BJ (cell line): ENCODE measurements at regions not wholly inside any gene's neighbourhood (a gene's known extent, or its start where the extent isn't known, plus 50 kb on each side); places are given as distances from the start of the nearest gene placed in this dataset.

ENCODE experiments used
- CTCF ChIA-PET: fragments of 350-600 bp; formaldehyde crosslinking; extraction: SDS; loops from one replicate; lab custom pipeline; 2021; ENCODE audit warnings: antibody characterized with exemption, inconsistent platforms; lab: Yijun Ruan, JAX
- POLR2A ChIA-PET: fragments of 300-600 bp; sonication (Branson Sonifier 250); formaldehyde crosslinking; extraction: SDS; loops from one replicate; lab custom pipeline; 2021; ENCODE audit warnings: antibody characterized with exemption; lab: Charles Lee
- DNase-seq: peaks from one replicate; pipeline ENCODE4 v3.0.0-alpha.2; 2011; ENCODE audit warnings: low read depth
- H3K27me3 ChIP-seq: 2 replicates; pipeline ENCODE4 v1.6.0; 2011; ENCODE audit warnings: low read length; ENCODE audit not compliant: control insufficient read depth, insufficient read depth
- H3K36me3 ChIP-seq: 2 replicates; pipeline ENCODE4 v1.5.1; 2011; ENCODE audit warnings: low read length; ENCODE audit not compliant: control insufficient read depth, insufficient read depth
- H3K4me3 ChIP-seq: 2 replicates; pipeline ENCODE4 v1.5.1; 2011; ENCODE audit warnings: low read depth, mild to moderate bottlenecking, control low read depth, low read length
- TF ChIP-seq, protein P1 (sequence below): IDR thresholded peaks from 2 replicates; pipeline ENCODE4 v1.5.1; 2011; ENCODE audit warnings: low read depth, mild to moderate bottlenecking, control low read depth, inconsistent platforms, low read length, moderate library complexity; ENCODE audit not compliant: insufficient read depth

DNA sequence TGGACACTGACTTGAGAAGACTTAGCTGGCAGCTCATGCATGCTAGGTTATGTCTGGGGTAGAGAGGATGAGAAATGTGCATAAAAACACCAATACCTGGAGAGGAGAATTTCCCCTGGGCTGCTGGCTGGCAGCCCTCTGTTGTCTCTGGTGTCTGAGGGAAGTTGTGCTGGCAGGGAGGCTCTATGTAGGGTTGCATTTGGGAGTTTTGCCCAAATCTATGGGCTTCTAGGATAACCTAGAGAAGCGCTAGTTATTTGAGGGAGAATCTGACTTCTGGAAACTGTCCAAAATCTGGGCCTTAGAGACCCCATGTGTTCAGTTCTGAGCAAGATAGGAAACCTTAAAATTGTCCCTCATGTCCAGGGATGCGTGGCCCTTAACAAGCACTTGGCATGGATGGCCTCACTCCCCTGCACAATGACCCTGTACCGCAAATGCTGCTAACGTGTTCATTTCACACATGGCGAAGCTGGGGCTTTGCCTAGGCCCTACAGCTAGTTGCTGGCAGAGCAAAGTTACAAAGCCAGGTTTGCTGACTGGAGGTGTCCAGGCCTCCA is 70.3 kb upstream of the ATP2B2 start:
- Histone ChIP-seq H3K27me3 (no peaks in the 10 kb centered on the region), H3K36me3 (no peaks in the 10 kb centered on the region), H3K4me3 (no peak overlapping the region)
- CTCF ChIA-PET: no interaction called here
- no peak for DNase-seq
- TF ChIP-seq, protein P1, sequence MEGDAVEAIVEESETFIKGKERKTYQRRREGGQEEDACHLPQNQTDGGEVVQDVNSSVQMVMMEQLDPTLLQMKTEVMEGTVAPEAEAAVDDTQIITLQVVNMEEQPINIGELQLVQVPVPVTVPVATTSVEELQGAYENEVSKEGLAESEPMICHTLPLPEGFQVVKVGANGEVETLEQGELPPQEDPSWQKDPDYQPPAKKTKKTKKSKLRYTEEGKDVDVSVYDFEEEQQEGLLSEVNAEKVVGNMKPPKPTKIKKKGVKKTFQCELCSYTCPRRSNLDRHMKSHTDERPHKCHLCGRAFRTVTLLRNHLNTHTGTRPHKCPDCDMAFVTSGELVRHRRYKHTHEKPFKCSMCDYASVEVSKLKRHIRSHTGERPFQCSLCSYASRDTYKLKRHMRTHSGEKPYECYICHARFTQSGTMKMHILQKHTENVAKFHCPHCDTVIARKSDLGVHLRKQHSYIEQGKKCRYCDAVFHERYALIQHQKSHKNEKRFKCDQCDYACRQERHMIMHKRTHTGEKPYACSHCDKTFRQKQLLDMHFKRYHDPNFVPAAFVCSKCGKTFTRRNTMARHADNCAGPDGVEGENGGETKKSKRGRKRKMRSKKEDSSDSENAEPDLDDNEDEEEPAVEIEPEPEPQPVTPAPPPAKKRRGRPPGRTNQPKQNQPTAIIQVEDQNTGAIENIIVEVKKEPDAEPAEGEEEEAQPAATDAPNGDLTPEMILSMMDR: no peak
- POLR2A ChIA-PET: no interaction called here

- Histone ChIP-seq H3K4me3 (no peak overlapping the region), H3K27me3 (no peaks in the 10 kb centered on the region), H3K36me3 (no peaks in the 10 kb centered on the region)
- TF ChIP-seq, protein P1: no peak
- ChIA-PET POLR2A (no interaction called here), CTCF (no interaction called here)
- no peak for DNase-seq
Measured at GRCh38 chr3:10577486-10577885, 72.1 kb upstream of the ATP2B2 start.

DNA sequence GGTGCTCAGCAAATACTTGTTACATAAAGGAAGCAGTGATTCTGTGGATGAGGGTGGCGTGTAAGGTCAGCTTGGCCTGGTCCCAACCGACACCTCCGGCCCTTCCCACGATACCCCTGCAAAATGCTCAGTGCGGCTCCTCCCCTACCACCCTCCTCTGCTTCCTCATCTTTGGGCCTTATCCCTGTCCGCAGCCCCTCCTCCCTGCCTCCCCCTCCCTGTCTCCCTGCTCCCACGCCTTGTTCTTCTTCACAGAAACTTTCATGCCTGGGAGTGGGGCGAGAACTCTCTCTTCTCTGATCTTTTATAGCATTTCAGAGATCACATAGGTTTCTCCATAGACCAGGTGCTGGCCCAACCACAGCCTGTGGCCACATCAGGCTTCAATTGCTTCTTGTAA is 75.0 kb upstream of the ATP2B2 start:
- TF ChIP-seq, protein P1: no peak
- Histone ChIP-seq H3K4me3 (no peak overlapping the region), H3K27me3 (no peaks in the 10 kb centered on the region; the same call in 1 of the 2 replicates), H3K36me3 (no peaks in the 10 kb centered on the region)
- DNase-seq: no peak
- POLR2A ChIA-PET: no interaction called here
- CTCF ChIA-PET: no interaction called here

GRCh38 chr3:10581251-10581650 is 75.9 kb upstream of the ATP2B2 start:
- Histone ChIP-seq H3K27me3 (no peaks in the 10 kb centered on the region; the same call in 1 of the 2 replicates), H3K4me3 (no peak overlapping the region), H3K36me3 (no peaks in the 10 kb centered on the region)
- ChIA-PET CTCF (no interaction called here), POLR2A (no interaction called here)
- no peak for DNase-seq
- TF ChIP-seq, protein P1: no peak

GRCh38 chr3:10581716-10582115 is 76.3 kb upstream of the ATP2B2 start:
- Histone ChIP-seq H3K4me3 (no peak overlapping the region), H3K36me3 (no peaks in the 10 kb centered on the region), H3K27me3 (no peaks in the 10 kb centered on the region; the same call in 1 of the 2 replicates)
- ChIA-PET POLR2A (no interaction called here), CTCF (no interaction called here)
- TF ChIP-seq, protein P1: no peak
- DNase-seq: no peak
